Activated T-cell treated with anti-CD3 and anti-CD28 coated beads for 48 hours (primary cell): ENCODE measurements at regions not wholly inside any gene's neighbourhood (a gene's known extent, or its start where the extent isn't known, plus 50 kb on each side); places are given as distances from the start of the nearest gene placed in this dataset.

Source experiments
- DNase-seq: peaks from one replicate; pipeline ENCODE4 v3.0.0-alpha.2; 2020; ENCODE audit warnings: low read depth

- DNase-seq: no peak
Observed at GRCh38 chr9:71183251-71183650, 61.8 kb upstream of the TRPM3 start.

GRCh38 chr9:71179183-71179582 lies 57.8 kb upstream of the TRPM3 start:
- DNase-seq: no peak

GRCh38 chr9:71177901-71178300 lies 56.5 kb upstream of the TRPM3 start:
- no peak for DNase-seq

- no peak for DNase-seq
Observed at GRCh38 chr9:71171517-71171916, 50.1 kb upstream of the TRPM3 start.
